Ishikawa (cell line): ENCODE measurements at regions not wholly inside any gene's neighbourhood (a gene's known extent, or its start where the extent isn't known, plus 50 kb on each side); places are given as distances from the start of the nearest gene placed in this dataset.

Experiments
- CEBPB ChIP-seq: IDR thresholded peaks from 2 replicates; pipeline ENCODE4 v1.6.1; 2012
- CREB1 ChIP-seq: IDR thresholded peaks from 2 replicates; pipeline ENCODE4 v1.6.1; 2012; ENCODE audit warnings: low read depth
- EGR1 ChIP-seq: IDR thresholded peaks from 2 replicates; pipeline ENCODE4 v1.6.1; 2012
- EP300 ChIP-seq: IDR thresholded peaks from 2 replicates; pipeline ENCODE4 v1.6.1; 2012; ENCODE audit warnings: borderline replicate concordance
- FOXM1 ChIP-seq: IDR thresholded peaks from 2 replicates; pipeline ENCODE4 v1.6.1; 2012; ENCODE audit warnings: low read depth, borderline replicate concordance
- NFIC ChIP-seq: IDR thresholded peaks from 2 replicates; pipeline ENCODE4 v1.6.1; 2012
- RAD21 ChIP-seq: IDR thresholded peaks from 2 replicates; pipeline ENCODE4 v1.6.1; 2012; ENCODE audit warnings: low read depth
- TAF1 ChIP-seq: IDR thresholded peaks from 2 replicates; pipeline ENCODE4 v1.6.1; 2012; ENCODE audit warnings: low read depth, mild to moderate bottlenecking
- TCF12 ChIP-seq: IDR thresholded peaks from 2 replicates; pipeline ENCODE4 v1.6.1; 2012; ENCODE audit warnings: low read depth
- TEAD4 ChIP-seq: IDR thresholded peaks from 2 replicates; pipeline ENCODE4 v1.6.1; 2012
- YY1 ChIP-seq: IDR thresholded peaks from 2 replicates; pipeline ENCODE4 v1.6.1; 2012; ENCODE audit warnings: low read depth
- ZBTB7A ChIP-seq: IDR thresholded peaks from 2 replicates; pipeline ENCODE4 v1.6.1; 2012; ENCODE audit warnings: low read depth
- TF ChIP-seq, protein P1 (sequence below): IDR thresholded peaks from 2 replicates; pipeline ENCODE4 v1.6.1; 2012
- TF ChIP-seq, protein P2 (sequence below): IDR thresholded peaks from 2 replicates; pipeline ENCODE4 v1.6.1; 2012
- TF ChIP-seq, protein P3 (sequence below): IDR thresholded peaks from 2 replicates; pipeline ENCODE4 v1.6.1; 2012; ENCODE audit warnings: low read depth, mild to moderate bottlenecking

DNA sequence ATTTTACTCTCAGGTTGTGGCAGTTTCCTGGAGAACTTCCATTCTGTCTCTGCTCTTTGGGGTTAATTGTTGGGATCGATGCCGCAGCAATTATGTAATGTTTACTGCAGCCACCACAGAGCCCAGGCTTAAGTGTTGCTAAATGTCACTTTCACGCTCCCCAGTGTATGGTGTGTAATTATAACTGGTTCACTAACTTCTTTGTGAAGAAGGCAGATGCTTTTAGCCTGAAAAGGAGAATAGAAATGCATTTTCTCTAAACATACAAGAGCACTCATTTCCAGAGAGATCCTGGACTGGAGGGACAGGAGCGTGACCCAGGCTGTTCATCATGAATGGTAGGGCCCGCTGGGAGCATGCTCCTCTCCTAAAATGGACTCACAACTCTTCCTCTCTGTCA, 132.2 kb upstream of the PLET1 start:
- TF ChIP-seq EP300 (no peak), CEBPB (no peak), ZBTB7A (no peak), FOXM1 (no peak), RAD21 (no peak), EGR1 (no peak), TCF12 (no peak), TAF1 (no peak), YY1 (no peak)
- TF ChIP-seq, protein P1, sequence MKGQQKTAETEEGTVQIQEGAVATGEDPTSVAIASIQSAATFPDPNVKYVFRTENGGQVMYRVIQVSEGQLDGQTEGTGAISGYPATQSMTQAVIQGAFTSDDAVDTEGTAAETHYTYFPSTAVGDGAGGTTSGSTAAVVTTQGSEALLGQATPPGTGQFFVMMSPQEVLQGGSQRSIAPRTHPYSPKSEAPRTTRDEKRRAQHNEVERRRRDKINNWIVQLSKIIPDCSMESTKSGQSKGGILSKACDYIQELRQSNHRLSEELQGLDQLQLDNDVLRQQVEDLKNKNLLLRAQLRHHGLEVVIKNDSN = no peak

DNA sequence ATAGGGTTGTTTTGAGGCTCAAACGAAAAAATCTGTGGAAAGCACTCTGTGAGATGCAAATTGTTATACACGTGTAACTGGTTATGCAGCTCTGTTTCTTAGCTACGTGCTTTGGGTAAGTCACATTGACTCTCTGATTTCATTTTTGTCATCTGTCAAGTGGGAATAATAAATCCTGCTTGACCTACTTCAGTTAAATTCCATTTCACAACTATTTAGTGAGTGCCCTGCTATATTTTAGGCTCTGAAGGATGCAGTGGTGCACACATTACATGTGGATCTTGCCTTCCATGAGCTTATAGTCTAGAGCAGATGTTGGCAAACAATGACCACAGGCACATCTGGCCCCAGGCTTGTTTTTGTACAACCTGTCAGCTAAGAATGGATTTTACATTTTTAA, 133.6 kb upstream of the PLET1 start:
- TF ChIP-seq TAF1 (no peak), CEBPB (no peak), ZBTB7A (no peak), EP300 (no peak), RAD21 (no peak), EGR1 (no peak), FOXM1 (no peak), NFIC (no peak), YY1 (no peak), CREB1 (no peak), TCF12 (no peak), TEAD4 (no peak)
- TF ChIP-seq, protein P1 = no peak
- TF ChIP-seq, protein P2, sequence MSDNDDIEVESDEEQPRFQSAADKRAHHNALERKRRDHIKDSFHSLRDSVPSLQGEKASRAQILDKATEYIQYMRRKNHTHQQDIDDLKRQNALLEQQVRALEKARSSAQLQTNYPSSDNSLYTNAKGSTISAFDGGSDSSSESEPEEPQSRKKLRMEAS = no peak
- TF ChIP-seq, protein P3, sequence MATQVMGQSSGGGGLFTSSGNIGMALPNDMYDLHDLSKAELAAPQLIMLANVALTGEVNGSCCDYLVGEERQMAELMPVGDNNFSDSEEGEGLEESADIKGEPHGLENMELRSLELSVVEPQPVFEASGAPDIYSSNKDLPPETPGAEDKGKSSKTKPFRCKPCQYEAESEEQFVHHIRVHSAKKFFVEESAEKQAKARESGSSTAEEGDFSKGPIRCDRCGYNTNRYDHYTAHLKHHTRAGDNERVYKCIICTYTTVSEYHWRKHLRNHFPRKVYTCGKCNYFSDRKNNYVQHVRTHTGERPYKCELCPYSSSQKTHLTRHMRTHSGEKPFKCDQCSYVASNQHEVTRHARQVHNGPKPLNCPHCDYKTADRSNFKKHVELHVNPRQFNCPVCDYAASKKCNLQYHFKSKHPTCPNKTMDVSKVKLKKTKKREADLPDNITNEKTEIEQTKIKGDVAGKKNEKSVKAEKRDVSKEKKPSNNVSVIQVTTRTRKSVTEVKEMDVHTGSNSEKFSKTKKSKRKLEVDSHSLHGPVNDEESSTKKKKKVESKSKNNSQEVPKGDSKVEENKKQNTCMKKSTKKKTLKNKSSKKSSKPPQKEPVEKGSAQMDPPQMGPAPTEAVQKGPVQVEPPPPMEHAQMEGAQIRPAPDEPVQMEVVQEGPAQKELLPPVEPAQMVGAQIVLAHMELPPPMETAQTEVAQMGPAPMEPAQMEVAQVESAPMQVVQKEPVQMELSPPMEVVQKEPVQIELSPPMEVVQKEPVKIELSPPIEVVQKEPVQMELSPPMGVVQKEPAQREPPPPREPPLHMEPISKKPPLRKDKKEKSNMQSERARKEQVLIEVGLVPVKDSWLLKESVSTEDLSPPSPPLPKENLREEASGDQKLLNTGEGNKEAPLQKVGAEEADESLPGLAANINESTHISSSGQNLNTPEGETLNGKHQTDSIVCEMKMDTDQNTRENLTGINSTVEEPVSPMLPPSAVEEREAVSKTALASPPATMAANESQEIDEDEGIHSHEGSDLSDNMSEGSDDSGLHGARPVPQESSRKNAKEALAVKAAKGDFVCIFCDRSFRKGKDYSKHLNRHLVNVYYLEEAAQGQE = no peak

DNA sequence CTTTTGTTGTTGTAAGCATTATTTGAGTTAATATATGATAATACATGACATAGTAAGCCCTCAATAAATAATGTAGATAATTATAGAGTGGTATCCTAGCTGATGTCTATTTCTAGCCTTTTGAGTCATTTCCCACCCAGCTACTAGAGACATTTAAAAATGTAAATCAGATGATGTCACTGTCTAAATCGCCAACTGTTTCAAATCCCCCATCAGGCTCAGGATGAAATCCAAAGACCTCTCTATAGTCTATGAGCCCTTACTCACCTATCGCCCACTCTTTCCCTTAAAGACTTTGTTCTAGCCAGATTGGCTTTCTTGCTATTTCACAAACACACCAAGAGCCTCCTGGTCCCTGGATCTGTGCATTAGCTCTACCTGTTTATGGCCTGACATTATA, 135.4 kb upstream of the PLET1 start:
- no peak for TF ChIP-seq CEBPB
- no peak for TF ChIP-seq YY1
- TF ChIP-seq, protein P3 = no peak
- TF ChIP-seq, protein P1 = no peak
- no peak for TF ChIP-seq EGR1
- TF ChIP-seq ZBTB7A = no peak
- TF ChIP-seq CREB1 = no peak
- no peak for TF ChIP-seq RAD21
- no peak for TF ChIP-seq NFIC

DNA sequence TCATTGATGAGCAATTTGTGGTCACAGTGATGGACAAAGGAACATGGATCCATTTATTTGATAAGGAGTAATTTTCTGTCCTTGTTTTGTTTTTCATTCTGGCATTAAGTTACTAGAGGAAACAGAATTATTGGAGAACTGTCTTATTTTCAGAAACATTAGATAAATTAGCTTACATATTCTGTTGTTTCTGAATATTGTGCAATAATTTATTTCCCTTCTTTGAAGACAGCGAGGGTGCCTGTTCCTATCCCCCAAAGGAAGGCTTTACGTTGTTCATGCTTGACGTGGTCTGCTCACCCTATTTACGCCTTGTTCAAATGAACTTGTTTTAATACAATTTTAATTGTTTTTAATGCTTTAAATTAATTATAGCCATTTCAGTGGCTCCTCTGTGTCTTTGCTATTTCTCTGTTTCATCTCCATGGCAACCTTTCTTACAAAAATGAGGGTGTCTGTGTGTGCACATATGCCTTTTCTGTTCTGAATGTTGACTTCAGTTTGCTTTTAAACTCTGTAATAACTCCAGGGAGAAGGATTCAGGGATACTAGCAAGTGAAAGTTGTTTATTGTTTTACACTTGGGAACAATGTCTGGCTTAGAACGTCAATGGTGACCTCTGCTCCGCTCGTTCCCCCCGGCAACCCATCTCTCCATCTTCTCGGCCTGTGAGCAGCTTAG, 138.3 kb upstream of the PLET1 start:
- TF ChIP-seq, protein P1 = no peak
- TF ChIP-seq YY1 (no peak), CREB1 (no peak), TCF12 (no peak), EGR1 (no peak), CEBPB (no peak), EP300 (no peak), FOXM1 (no peak), TAF1 (no peak), RAD21 (no peak), ZBTB7A (no peak), NFIC (no peak)
- TF ChIP-seq, protein P2 = no peak
